ENCODE measurements at regions not wholly inside any gene's neighbourhood (a gene's known extent, or its start where the extent isn't known, plus 50 kb on each side); places are given as distances from the start of the nearest gene placed in this dataset.

- Mint-ChIP-seq H3K36me3 (ENCODE audit: low read depth) (peaks cover 4% of the 10 kb centered on the region), H3K4me1 (ENCODE audit: low read depth) (peaks cover 38% of the 10 kb centered on the region), H3K27me3 (ENCODE audit: low read depth) (no peaks in the 10 kb centered on the region), H3K9me3 (peaks cover 3% of the 10 kb centered on the region), H3K27ac (no peak overlapping the region), H3K4me3 (no peak overlapping the region)
Observed at GRCh38 chr7:131190146-131190545, 137.5 kb upstream of the MKLN1 start.

DNA sequence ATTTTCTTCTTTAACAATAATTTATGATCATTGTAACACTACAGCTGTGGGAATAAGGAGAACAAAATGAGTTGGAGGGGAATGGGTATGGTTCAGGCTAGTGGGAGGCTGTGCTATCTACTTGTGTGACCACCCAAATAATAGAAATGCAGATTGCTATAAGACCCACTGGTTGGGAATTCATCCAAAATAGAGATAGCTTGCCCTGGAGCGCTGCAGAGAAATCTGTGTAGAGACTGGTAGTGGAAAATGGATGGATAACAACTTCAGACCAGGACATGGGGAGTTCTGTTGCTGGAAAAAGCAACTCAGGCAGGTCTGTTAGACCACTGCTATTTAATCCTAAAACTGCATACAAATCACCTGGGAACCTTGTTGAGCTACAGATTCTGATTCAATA, 137.1 kb upstream of the MKLN1 start:
- Mint-ChIP-seq H3K4me3 (no peak overlapping the region), H3K36me3 (ENCODE audit: low read depth) (peaks cover 4% of the 10 kb centered on the region), H3K27me3 (ENCODE audit: low read depth) (no peaks in the 10 kb centered on the region), H3K4me1 (ENCODE audit: low read depth) (peaks cover 38% of the 10 kb centered on the region), H3K9me3 (peaks cover 3% of the 10 kb centered on the region), H3K27ac (no peak overlapping the region)

DNA sequence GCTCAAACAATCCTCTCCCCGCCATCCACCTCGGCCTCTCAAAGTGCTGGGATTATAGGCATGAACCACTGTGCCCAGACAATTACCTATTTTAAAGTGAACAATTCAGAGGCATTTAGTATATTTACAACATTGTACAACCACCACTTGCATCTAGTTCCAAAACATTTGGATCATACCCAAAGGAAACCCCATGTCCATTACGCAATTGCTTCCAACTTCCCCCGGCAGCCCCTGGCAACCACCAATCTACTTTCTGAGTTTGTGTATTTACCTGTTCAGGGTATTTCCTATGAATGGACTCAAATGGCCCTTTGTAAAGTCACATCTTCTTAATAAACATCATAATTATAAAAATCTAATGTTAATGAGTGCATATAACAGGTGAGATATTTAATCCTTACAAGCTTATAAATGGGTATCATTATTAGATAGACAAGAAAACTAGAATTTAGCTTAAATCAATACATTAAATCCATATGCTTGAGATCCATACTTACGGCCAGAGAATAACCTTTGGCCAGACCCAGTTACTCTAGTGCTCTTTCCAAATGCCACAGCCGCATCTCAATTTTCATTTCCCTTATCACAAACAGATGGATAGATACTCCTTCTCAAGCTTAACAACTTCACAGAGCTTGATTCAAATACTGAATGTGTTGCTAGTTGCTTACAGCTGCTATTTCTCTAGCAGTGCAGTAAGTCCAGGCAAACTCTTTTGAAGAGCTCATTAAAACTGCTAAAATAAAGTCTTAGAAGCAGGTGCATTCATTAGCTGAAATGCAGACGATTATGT, 133.4 kb upstream of the MKLN1 start:
- H3K27ac Mint-ChIP-seq: no peak overlapping the region
- peaks cover 16% of the 10 kb centered on the region for H3K4me1 Mint-ChIP-seq (ENCODE audit: low read depth)
- H3K36me3 Mint-ChIP-seq (ENCODE audit: low read depth): no peaks in the 10 kb centered on the region
- no peaks in the 10 kb centered on the region for H3K27me3 Mint-ChIP-seq (ENCODE audit: low read depth)
- H3K4me3 Mint-ChIP-seq: no peak overlapping the region
- H3K9me3 Mint-ChIP-seq: no peaks in the 10 kb centered on the region

- Mint-ChIP-seq H3K4me3 (no peak overlapping the region), H3K9me3 (no peaks in the 10 kb centered on the region), H3K36me3 (ENCODE audit: low read depth) (no peaks in the 10 kb centered on the region), H3K4me1 (ENCODE audit: low read depth) (peaks cover 3% of the 10 kb centered on the region), H3K27ac (no peak overlapping the region), H3K27me3 (ENCODE audit: low read depth) (no peaks in the 10 kb centered on the region)
Observed at GRCh38 chr7:131196803-131197202, 130.9 kb upstream of the MKLN1 start.

DNA sequence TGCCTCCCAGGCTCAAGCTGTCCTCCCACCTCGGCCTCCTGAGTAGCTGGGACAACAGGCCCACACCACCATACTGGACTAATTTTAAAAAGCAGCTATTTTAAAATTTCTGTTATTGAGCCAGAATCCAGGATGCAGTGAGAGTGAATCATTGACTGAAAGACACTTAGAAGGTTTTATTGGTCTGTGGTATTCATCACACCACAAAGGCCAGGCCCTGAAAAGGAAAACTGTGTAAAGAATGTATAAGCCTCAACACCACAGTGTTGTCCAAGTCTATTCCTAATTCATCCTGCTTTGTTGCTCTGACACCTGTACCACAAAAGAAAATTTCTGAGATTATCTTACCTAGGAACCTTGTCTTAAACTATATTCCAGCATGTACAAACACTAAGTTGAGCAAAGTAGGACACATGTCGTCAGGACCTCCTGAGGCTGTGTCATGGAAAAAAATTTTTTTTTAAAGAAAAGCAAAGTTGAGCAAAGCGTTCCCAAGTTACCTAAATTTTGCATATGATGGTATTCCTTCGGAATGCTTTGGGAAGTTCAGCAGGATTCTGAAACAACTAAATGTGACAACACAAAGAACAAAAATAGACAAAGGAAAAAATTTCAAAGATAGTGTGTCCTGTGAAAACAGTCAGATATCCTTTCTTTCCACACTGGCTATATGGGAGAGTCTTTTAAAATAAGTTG, 129.6 kb upstream of the MKLN1 start:
- Mint-ChIP-seq H3K27me3 (ENCODE audit: low read depth) (no peaks in the 10 kb centered on the region), H3K4me3 (no peak overlapping the region), H3K27ac (no peak overlapping the region), H3K4me1 (ENCODE audit: low read depth) (peaks cover 3% of the 10 kb centered on the region), H3K9me3 (no peaks in the 10 kb centered on the region), H3K36me3 (ENCODE audit: low read depth) (no peaks in the 10 kb centered on the region)

DNA sequence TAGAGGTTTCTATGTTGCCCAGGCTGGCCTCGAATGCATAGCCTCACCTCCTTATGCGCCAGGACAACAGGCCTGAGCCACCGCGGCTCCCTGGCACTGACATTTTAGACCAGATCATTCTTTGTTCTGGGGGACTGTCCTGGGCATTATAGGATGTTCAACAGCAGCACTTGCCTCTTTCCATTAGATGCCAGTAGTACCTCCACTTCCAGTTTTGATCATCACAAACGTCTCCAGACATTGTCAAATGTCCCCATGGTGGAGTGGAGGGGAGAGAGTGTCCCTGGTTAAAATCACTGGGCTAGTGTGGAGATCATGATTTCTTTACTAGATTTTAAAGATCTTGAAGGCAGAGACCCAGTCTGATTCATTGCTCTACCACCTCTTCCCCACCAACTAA, 125.2 kb upstream of the MKLN1 start:
- H3K4me3 Mint-ChIP-seq: no peak overlapping the region
- no peak overlapping the region for H3K27ac Mint-ChIP-seq

GRCh38 chr7:131203291-131203976, 124.2 kb upstream of the MKLN1 start:
- Mint-ChIP-seq H3K36me3 (ENCODE audit: low read depth) (no peaks in the 10 kb centered on the region), H3K4me1 (ENCODE audit: low read depth) (no peaks in the 10 kb centered on the region), H3K9me3 (no peaks in the 10 kb centered on the region), H3K27me3 (ENCODE audit: low read depth) (no peaks in the 10 kb centered on the region), H3K27ac (no peak overlapping the region), H3K4me3 (no peak overlapping the region)

More for the DNA sequence above, 125.2 kb upstream of the MKLN1 start:
- Mint-ChIP-seq H3K27me3 (ENCODE audit: low read depth) (no peaks in the 10 kb centered on the region), H3K9me3 (no peaks in the 10 kb centered on the region), H3K36me3 (ENCODE audit: low read depth) (no peaks in the 10 kb centered on the region), H3K4me1 (ENCODE audit: low read depth) (no peaks in the 10 kb centered on the region)

DNA sequence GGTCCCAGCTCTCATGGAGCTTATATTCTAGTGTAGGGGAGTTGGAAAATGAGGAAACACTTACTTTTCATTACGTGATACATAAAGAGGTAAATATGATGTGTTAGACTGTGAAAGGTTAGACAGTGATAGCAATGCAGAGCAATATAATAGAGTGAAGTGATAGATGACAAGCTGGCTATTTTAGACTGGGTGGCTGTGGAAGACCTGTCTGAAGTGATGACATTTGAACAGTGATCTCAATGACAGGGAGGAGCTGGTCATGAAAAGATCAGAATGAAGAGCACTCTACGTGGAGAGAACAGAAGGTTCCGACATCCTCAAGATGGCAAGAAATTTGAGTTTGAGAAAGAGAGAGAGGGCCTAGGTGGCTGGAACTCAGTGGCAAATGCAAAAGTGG, 118.9 kb upstream of the MKLN1 start:
- H3K4me1 Mint-ChIP-seq (ENCODE audit: low read depth): no peaks in the 10 kb centered on the region
- no peaks in the 10 kb centered on the region for H3K9me3 Mint-ChIP-seq
- no peak overlapping the region for H3K4me3 Mint-ChIP-seq
- H3K36me3 Mint-ChIP-seq (ENCODE audit: low read depth): no peaks in the 10 kb centered on the region
- H3K27ac Mint-ChIP-seq: no peak overlapping the region
- no peaks in the 10 kb centered on the region for H3K27me3 Mint-ChIP-seq (ENCODE audit: low read depth)

DNA sequence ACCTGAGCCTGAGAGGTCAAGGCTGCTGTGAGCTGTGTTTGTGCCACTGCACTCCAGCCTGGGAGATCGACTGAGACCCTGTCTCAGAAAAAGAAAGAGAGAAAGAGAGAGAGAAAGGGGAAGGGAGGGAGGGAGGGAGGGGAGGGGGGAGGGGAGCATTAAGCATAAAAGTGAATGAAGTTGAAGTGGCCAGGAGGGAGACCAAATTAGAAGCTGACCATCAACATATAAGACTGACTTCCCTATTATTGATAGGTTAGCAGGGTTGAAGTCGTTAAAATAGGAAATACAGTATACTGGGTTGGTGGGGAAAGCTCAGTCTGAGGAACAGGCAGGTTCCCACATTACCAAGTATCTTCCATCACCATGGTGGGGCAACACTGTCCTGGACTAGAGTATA, 117.1 kb upstream of the MKLN1 start:
- no peak overlapping the region for H3K27ac Mint-ChIP-seq
- no peaks in the 10 kb centered on the region for H3K36me3 Mint-ChIP-seq (ENCODE audit: low read depth)
- no peaks in the 10 kb centered on the region for H3K27me3 Mint-ChIP-seq (ENCODE audit: low read depth)
- H3K4me1 Mint-ChIP-seq (ENCODE audit: low read depth): no peaks in the 10 kb centered on the region
- H3K9me3 Mint-ChIP-seq: no peaks in the 10 kb centered on the region
- H3K4me3 Mint-ChIP-seq: no peak overlapping the region

DNA sequence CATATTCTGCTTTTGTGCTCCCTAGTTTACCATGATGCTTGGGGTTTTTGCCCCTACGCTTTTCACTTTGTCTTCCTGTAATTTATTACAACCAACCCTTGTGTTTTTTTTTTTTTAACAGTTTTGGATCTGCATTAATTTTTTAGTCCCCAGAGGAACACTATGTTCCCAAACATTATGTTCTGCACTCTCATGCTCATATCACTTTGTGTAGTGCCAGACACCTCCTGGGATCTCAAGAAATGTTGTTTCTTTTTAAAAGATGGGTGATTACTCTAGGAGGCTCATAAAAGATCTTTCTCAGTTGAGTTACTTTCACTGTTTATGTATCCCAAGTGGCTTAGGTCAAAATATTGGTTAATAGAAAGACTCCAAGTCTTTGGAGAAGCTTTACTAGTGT, 116.2 kb upstream of the MKLN1 start:
- H3K36me3 Mint-ChIP-seq (ENCODE audit: low read depth): no peaks in the 10 kb centered on the region

DNA sequence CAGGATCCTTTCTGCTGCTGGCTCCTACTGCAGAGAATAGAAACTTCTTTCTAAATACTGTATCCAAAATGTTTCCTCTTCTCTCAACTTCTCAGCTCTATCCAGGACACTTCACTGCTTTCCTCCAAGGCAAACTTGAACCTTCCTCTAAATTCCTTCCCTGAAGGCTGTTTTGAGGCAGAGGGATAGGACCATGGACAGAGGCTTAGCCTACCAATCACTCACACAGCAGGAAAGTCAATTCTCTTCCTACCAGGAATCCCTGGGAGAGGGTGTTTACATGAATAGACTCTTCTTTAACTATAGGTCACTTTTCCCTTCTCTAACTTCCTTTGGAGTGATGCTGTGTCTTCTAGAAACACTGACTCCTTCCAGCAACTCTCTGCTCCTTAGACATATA, 115.6 kb upstream of the MKLN1 start:
- Mint-ChIP-seq H3K4me1 (ENCODE audit: low read depth) (no peaks in the 10 kb centered on the region), H3K9me3 (no peaks in the 10 kb centered on the region), H3K27ac (no peak overlapping the region), H3K4me3 (no peak overlapping the region), H3K36me3 (ENCODE audit: low read depth) (no peaks in the 10 kb centered on the region), H3K27me3 (ENCODE audit: low read depth) (no peaks in the 10 kb centered on the region)

More for the DNA sequence above, 116.2 kb upstream of the MKLN1 start:
- Mint-ChIP-seq H3K9me3 (no peaks in the 10 kb centered on the region), H3K4me3 (no peak overlapping the region), H3K27ac (no peak overlapping the region), H3K27me3 (ENCODE audit: low read depth) (no peaks in the 10 kb centered on the region), H3K4me1 (ENCODE audit: low read depth) (no peaks in the 10 kb centered on the region)

DNA sequence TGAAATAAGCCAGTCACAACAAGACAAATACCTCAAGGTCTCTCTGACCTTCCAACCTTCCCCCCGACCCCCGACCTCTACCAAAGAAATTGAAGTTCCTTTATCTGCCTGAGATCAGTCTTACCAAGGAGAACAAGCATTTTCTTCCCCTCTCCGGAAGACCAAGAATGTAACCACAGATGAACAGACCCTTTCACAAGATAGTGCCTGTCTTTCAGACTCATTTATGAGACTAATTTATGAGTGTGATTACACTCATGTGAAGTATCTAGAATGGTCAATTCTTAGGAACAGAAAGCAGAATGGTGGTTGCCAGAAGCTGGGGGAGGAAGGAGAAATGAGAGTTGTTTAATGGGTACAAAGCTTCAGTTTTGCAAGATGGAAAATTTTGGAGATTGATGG, 108.9 kb upstream of the MKLN1 start:
- Mint-ChIP-seq H3K27me3 (ENCODE audit: low read depth) (no peaks in the 10 kb centered on the region), H3K4me1 (ENCODE audit: low read depth) (peaks cover 10% of the 10 kb centered on the region), H3K36me3 (ENCODE audit: low read depth) (peaks cover 2% of the 10 kb centered on the region), H3K4me3 (no peak overlapping the region), H3K9me3 (peaks cover 12% of the 10 kb centered on the region), H3K27ac (no peak overlapping the region)

DNA sequence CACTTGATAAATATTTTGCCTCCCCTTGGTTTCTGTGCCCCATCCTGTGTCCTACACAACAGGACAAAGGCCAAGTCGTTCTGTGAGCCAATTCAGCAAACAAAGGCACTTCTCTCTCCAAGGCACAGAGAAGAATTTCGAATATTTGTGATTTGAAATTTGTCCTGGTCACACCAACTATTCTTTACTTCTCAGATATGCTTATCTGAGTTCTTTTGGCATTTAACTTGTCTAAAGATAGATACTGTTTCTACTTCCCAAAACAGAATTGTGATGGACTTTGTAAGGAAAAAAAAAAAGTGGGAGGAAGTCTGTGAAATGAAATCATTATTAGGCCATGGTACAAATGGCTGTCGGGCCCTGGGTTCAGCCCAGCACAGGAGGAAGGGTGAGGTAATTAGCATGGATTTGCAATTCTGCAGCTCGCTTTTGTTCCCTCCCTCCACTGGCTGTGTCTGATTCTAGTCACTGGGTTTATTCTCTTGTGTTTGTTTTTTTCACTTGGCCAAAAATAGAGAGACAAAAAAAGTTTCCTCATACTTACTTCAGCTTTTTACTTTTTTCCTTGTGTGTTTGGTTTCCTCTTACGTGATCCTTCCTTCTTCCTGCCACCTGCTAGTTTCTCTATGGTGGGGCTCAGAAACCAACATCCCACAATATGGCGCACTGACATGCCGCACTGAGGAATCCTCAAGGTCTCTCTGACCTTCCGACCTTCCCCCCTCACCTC, 108.2 kb upstream of the MKLN1 start:
- Mint-ChIP-seq H3K36me3 (ENCODE audit: low read depth) (peaks cover 2% of the 10 kb centered on the region), H3K27me3 (ENCODE audit: low read depth) (no peaks in the 10 kb centered on the region), H3K27ac (no peak overlapping the region), H3K9me3 (peaks cover 12% of the 10 kb centered on the region), H3K4me1 (ENCODE audit: low read depth) (peaks cover 10% of the 10 kb centered on the region), H3K4me3 (no peak overlapping the region)

- no peak overlapping the region for H3K4me3 Mint-ChIP-seq
- H3K27me3 Mint-ChIP-seq (ENCODE audit: low read depth): no peaks in the 10 kb centered on the region
- H3K36me3 Mint-ChIP-seq (ENCODE audit: low read depth): peaks cover 2% of the 10 kb centered on the region
- no peak overlapping the region for H3K27ac Mint-ChIP-seq
- peaks cover 11% of the 10 kb centered on the region for H3K4me1 Mint-ChIP-seq (ENCODE audit: low read depth)
- peaks cover 12% of the 10 kb centered on the region for H3K9me3 Mint-ChIP-seq
Observed at GRCh38 chr7:131221061-131221460, 106.6 kb upstream of the MKLN1 start.
